HG02840 (cell line): ENCODE measurements at regions not wholly inside any gene's neighbourhood (a gene's known extent, or its start where the extent isn't known, plus 50 kb on each side); places are given as distances from the start of the nearest gene placed in this dataset.

Source experiments
- ATAC-seq: cut with Tn5 transposase; IDR thresholded peaks from one replicate; pipeline ENCODE4 v1.9.1; 2021; ENCODE audit warnings: mild to moderate bottlenecking, moderate library complexity, moderate number of reproducible peaks; ENCODE audit not compliant: unreplicated experiment, low FRiP score

GRCh38 chr5:74182603-74183002 is 457.9 kb downstream of the ENC1 start:
- no peak for ATAC-seq

GRCh38 chr5:74179701-74180100 is 460.8 kb downstream of the ENC1 start:
- ATAC-seq, result no peak

GRCh38 chr5:74179179-74179578 is 461.3 kb downstream of the ENC1 start:
- ATAC-seq, result no peak

GRCh38 chr5:74177961-74178360 is 462.6 kb downstream of the ENC1 start:
- ATAC-seq, result no peak

- ATAC-seq, result no peak
These were observed 466.2 kb downstream of the ENC1 start for GRCh38 chr5:74174366-74174765.

GRCh38 chr5:74173665-74174064 is 466.9 kb downstream of the ENC1 start:
- no peak for ATAC-seq

- ATAC-seq, result no peak
These were observed 467.3 kb downstream of the ENC1 start for GRCh38 chr5:74173241-74173640.

- ATAC-seq, result no peak
These were observed 470.8 kb downstream of the ENC1 start for GRCh38 chr5:74169701-74170100.

- no peak for ATAC-seq
These were observed 472.6 kb downstream of the ENC1 start for GRCh38 chr5:74167930-74168315.

- ATAC-seq, result no peak
These were observed 473.2 kb downstream of the ENC1 start for GRCh38 chr5:74167206-74167929.

GRCh38 chr5:74166064-74166463 is 474.5 kb downstream of the ENC1 start:
- ATAC-seq, result no peak

GRCh38 chr5:74164725-74165235 is 475.7 kb downstream of the ENC1 start:
- ATAC-seq, result no peak

- ATAC-seq, result no peak
These were observed 478.0 kb downstream of the ENC1 start for GRCh38 chr5:74162524-74162923.

- no peak for ATAC-seq
These were observed 479.4 kb downstream of the ENC1 start for GRCh38 chr5:74161170-74161569.

- ATAC-seq, result no peak
These were observed 483.7 kb downstream of the ENC1 start for GRCh38 chr5:74156728-74157383.

- ATAC-seq, result no peak
These were observed 485.0 kb downstream of the ENC1 start for GRCh38 chr5:74155501-74155900.

- no peak for ATAC-seq
These were observed 486.0 kb downstream of the ENC1 start for GRCh38 chr5:74154526-74154925.

GRCh38 chr5:74153255-74153790 is 487.2 kb downstream of the ENC1 start:
- no peak for ATAC-seq

GRCh38 chr5:74152625-74153254 is 487.8 kb downstream of the ENC1 start:
- ATAC-seq, result no peak

- ATAC-seq, result no peak
These were observed 488.4 kb downstream of the ENC1 start for GRCh38 chr5:74152136-74152535.

GRCh38 chr5:74149395-74149794 is 491.1 kb downstream of the ENC1 start:
- ATAC-seq, result no peak
